Liver (tissue), 8 donors: ENCODE measurements at regions not wholly inside any gene's neighbourhood (a gene's known extent, or its start where the extent isn't known, plus 50 kb on each side); places are given as distances from the start of the nearest gene placed in this dataset.

Source experiments
- DNase-seq: peaks from one replicate; pipeline ENCODE4 v3.0.0-alpha.2; 2017; ENCODE audit warnings: low spot score
- H3K27ac ChIP-seq, 2 donors: one replicate each; pipeline ENCODE4 v1.7.0; 2013; ENCODE audit warnings: inconsistent platforms in 2 of 2, low read length in 2 of 2, control low read depth in 1 of 2, low read depth in 1 of 2, mild to moderate bottlenecking in 1 of 2
- H3K27me3 ChIP-seq, 4 donors: one replicate each; pipeline versions ENCODE4 v1.6.1 to v1.7.0; 2013; ENCODE audit warnings: low read length in 3 of 4, inconsistent platforms in 1 of 4, mild to moderate bottlenecking in 1 of 4, moderate library complexity in 1 of 4; ENCODE audit not compliant: control insufficient read depth in 4 of 4, insufficient read depth in 4 of 4
- H3K36me3 ChIP-seq, 4 donors: one replicate each; pipeline versions ENCODE4 v1.6.1 to v1.7.0; 2013; ENCODE audit warnings: low read length in 3 of 4, mild to moderate bottlenecking in 3 of 4, low read depth in 1 of 4, moderate library complexity in 1 of 4; ENCODE audit not compliant: control insufficient read depth in 4 of 4, insufficient read depth in 3 of 4
- H3K4me1 ChIP-seq, 4 donors: one replicate each; pipeline versions ENCODE4 v1.6.1 to v1.7.0; 2013; ENCODE audit warnings: low read length in 3 of 4, mild to moderate bottlenecking in 3 of 4, moderate library complexity in 1 of 4; ENCODE audit not compliant: control insufficient read depth in 4 of 4, insufficient read depth in 4 of 4
- H3K4me3 ChIP-seq, 3 donors: one replicate each; pipeline versions ENCODE4 v1.6.1 to v1.7.0; 2013; ENCODE audit warnings: low read length in 3 of 3, control low read depth in 1 of 3, low read depth in 1 of 3, mild to moderate bottlenecking in 1 of 3
- H3K9ac ChIP-seq, 2 donors: one replicate each; pipeline ENCODE4 v1.7.0; 2013; ENCODE audit warnings: low read length in 2 of 2, mild to moderate bottlenecking in 2 of 2, moderate library complexity in 2 of 2, control low read depth in 1 of 2, low read depth in 1 of 2
- H3K9me3 ChIP-seq, 4 donors: one replicate each; pipeline versions ENCODE4 v1.6.1 to v1.7.0; 2013; ENCODE audit warnings: low read length in 3 of 4; ENCODE audit not compliant: control insufficient read depth in 4 of 4
- EGR1 ChIP-seq, 2 donors: IDR thresholded peaks; 2 replicates each; pipeline ENCODE4 v1.6.1; 2016 to 2018; ENCODE audit warnings: antibody characterized with exemption in 2 of 2, low read depth in 2 of 2
- FOXA1 ChIP-seq: IDR thresholded peaks from 2 replicates; pipeline ENCODE4 v1.6.1; 2016; ENCODE audit warnings: antibody characterized with exemption
- FOXA2 ChIP-seq: IDR thresholded peaks from 2 replicates; pipeline ENCODE4 v1.6.1; 2016; ENCODE audit warnings: antibody characterized with exemption
- HNF4A ChIP-seq, 2 donors: conservative IDR thresholded peaks; 2 replicates each; pipeline ENCODE4 v1.6.1; 2016; ENCODE audit warnings: antibody characterized with exemption in 2 of 2, mild to moderate bottlenecking in 2 of 2
- HNF4G ChIP-seq: IDR thresholded peaks from 2 replicates; pipeline ENCODE4 v1.6.1; 2016; ENCODE audit warnings: antibody characterized with exemption
- JUND ChIP-seq, 2 donors: IDR thresholded peaks; 2 replicates each; pipeline ENCODE4 v1.6.1; 2016; ENCODE audit warnings: antibody characterized with exemption in 2 of 2
- NR2F2 ChIP-seq: IDR thresholded peaks from 2 replicates; pipeline ENCODE4 v1.6.1; 2016; ENCODE audit warnings: antibody characterized with exemption
- RXRA ChIP-seq, 2 donors: IDR thresholded peaks; 2 replicates each; pipeline ENCODE4 v1.6.1; 2017 to 2018; ENCODE audit warnings: antibody characterized with exemption in 2 of 2, mild to moderate bottlenecking in 1 of 2
- SP1 ChIP-seq: IDR thresholded peaks from 2 replicates; pipeline ENCODE4 v1.6.1; 2018; ENCODE audit warnings: antibody characterized with exemption, mild to moderate bottlenecking
- TAF1 ChIP-seq: conservative IDR thresholded peaks from 2 replicates; pipeline ENCODE4 v1.6.1; 2016; ENCODE audit warnings: antibody characterized with exemption, mild to moderate bottlenecking
- YY1 ChIP-seq: IDR thresholded peaks from 2 replicates; pipeline ENCODE4 v1.6.1; 2016; ENCODE audit warnings: antibody characterized with exemption, mild to moderate bottlenecking
- WGBS: extraction: QIAGEN DNeasy Blood & Tissue Kit; methylation state at CpG from one replicate; pipeline ENCODE4 v1.1.7; 2013; 5-methylcytosine and 5-hydroxymethylcytosine counted together
- TF ChIP-seq, protein P1 (sequence below): IDR thresholded peaks from 2 replicates; pipeline ENCODE4 v1.6.1; 2016; ENCODE audit warnings: antibody characterized with exemption
- TF ChIP-seq, protein P2 (sequence below): IDR thresholded peaks from 2 replicates; pipeline ENCODE4 v1.6.1; 2016; ENCODE audit warnings: antibody characterized with exemption, mild to moderate bottlenecking
- TF ChIP-seq, protein P3 (sequence below): fragments of 150-350 bp; IDR thresholded peaks from 2 replicates; pipeline ENCODE4 v1.5.1; 2017; ENCODE audit warnings: improper control_type of control experiment, low read depth, low read length; ENCODE audit not compliant: missing input control
- TF ChIP-seq, protein P4 (sequence below): IDR thresholded peaks from 2 replicates; pipeline ENCODE4 v1.6.1; 2016; ENCODE audit warnings: antibody characterized with exemption
- TF ChIP-seq, protein P5 (sequence below): IDR thresholded peaks from 2 replicates; pipeline ENCODE4 v1.6.1; 2016; ENCODE audit warnings: antibody characterized with exemption
- donor health status: healthy.
- donor health status: healthy.
- donor health status: healthy.
- donor health status: healthy.
- donor health status: healthy.

- H3K27ac ChIP-seq: no peak overlapping the region
- H3K27me3 ChIP-seq: peaks cover 0 to 3% (median 0%) of the 10 kb centered on the region in 4 donors
- no peaks in the 10 kb centered on the region for H3K4me1 ChIP-seq
- no peak overlapping the region for H3K9ac ChIP-seq
- H3K9me3 ChIP-seq: no peaks in the 10 kb centered on the region
- TF ChIP-seq SP1: no peak
- TF ChIP-seq, protein P1, sequence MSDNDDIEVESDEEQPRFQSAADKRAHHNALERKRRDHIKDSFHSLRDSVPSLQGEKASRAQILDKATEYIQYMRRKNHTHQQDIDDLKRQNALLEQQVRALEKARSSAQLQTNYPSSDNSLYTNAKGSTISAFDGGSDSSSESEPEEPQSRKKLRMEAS: no peak
- TF ChIP-seq, protein P2, sequence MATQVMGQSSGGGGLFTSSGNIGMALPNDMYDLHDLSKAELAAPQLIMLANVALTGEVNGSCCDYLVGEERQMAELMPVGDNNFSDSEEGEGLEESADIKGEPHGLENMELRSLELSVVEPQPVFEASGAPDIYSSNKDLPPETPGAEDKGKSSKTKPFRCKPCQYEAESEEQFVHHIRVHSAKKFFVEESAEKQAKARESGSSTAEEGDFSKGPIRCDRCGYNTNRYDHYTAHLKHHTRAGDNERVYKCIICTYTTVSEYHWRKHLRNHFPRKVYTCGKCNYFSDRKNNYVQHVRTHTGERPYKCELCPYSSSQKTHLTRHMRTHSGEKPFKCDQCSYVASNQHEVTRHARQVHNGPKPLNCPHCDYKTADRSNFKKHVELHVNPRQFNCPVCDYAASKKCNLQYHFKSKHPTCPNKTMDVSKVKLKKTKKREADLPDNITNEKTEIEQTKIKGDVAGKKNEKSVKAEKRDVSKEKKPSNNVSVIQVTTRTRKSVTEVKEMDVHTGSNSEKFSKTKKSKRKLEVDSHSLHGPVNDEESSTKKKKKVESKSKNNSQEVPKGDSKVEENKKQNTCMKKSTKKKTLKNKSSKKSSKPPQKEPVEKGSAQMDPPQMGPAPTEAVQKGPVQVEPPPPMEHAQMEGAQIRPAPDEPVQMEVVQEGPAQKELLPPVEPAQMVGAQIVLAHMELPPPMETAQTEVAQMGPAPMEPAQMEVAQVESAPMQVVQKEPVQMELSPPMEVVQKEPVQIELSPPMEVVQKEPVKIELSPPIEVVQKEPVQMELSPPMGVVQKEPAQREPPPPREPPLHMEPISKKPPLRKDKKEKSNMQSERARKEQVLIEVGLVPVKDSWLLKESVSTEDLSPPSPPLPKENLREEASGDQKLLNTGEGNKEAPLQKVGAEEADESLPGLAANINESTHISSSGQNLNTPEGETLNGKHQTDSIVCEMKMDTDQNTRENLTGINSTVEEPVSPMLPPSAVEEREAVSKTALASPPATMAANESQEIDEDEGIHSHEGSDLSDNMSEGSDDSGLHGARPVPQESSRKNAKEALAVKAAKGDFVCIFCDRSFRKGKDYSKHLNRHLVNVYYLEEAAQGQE: no peak
- TF ChIP-seq TAF1: no peak
- TF ChIP-seq, protein P3, sequence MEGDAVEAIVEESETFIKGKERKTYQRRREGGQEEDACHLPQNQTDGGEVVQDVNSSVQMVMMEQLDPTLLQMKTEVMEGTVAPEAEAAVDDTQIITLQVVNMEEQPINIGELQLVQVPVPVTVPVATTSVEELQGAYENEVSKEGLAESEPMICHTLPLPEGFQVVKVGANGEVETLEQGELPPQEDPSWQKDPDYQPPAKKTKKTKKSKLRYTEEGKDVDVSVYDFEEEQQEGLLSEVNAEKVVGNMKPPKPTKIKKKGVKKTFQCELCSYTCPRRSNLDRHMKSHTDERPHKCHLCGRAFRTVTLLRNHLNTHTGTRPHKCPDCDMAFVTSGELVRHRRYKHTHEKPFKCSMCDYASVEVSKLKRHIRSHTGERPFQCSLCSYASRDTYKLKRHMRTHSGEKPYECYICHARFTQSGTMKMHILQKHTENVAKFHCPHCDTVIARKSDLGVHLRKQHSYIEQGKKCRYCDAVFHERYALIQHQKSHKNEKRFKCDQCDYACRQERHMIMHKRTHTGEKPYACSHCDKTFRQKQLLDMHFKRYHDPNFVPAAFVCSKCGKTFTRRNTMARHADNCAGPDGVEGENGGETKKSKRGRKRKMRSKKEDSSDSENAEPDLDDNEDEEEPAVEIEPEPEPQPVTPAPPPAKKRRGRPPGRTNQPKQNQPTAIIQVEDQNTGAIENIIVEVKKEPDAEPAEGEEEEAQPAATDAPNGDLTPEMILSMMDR: no peak
- no peak for TF ChIP-seq JUND (IDR thresholded peaks at IDR 0.05)
- TF ChIP-seq HNF4A (conservative IDR thresholded peaks at IDR 0.05): no peak
- TF ChIP-seq, protein P4, sequence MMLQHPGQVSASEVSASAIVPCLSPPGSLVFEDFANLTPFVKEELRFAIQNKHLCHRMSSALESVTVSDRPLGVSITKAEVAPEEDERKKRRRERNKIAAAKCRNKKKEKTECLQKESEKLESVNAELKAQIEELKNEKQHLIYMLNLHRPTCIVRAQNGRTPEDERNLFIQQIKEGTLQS: no peak
- no peak for TF ChIP-seq FOXA2
- no peak for TF ChIP-seq YY1
- TF ChIP-seq EGR1 (IDR thresholded peaks at IDR 0.05; ENCODE audit: low read depth in 2 of 2): no peak
- no peak for TF ChIP-seq FOXA1
- TF ChIP-seq, protein P5, sequence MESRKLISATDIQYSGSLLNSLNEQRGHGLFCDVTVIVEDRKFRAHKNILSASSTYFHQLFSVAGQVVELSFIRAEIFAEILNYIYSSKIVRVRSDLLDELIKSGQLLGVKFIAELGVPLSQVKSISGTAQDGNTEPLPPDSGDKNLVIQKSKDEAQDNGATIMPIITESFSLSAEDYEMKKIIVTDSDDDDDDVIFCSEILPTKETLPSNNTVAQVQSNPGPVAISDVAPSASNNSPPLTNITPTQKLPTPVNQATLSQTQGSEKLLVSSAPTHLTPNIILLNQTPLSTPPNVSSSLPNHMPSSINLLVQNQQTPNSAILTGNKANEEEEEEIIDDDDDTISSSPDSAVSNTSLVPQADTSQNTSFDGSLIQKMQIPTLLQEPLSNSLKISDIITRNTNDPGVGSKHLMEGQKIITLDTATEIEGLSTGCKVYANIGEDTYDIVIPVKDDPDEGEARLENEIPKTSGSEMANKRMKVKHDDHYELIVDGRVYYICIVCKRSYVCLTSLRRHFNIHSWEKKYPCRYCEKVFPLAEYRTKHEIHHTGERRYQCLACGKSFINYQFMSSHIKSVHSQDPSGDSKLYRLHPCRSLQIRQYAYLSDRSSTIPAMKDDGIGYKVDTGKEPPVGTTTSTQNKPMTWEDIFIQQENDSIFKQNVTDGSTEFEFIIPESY: no peak
- TF ChIP-seq NR2F2: no peak
- TF ChIP-seq RXRA (IDR thresholded peaks at IDR 0.05): no peak
- no peak for TF ChIP-seq HNF4G
- 63% methylated on average over 4 of the region's 4 CpGs for WGBS
- H3K4me3 ChIP-seq: no peak overlapping the region
- H3K36me3 ChIP-seq: no peaks in the 10 kb centered on the region
- DNase-seq: no peak
These were observed 290.2 kb upstream of the IRX3 start for GRCh38 chr16:54576785-54577184.
